Tibial nerve (tissue), 3 donors: ENCODE measurements at regions not wholly inside any gene's neighbourhood (a gene's known extent, or its start where the extent isn't known, plus 50 kb on each side); places are given as distances from the start of the nearest gene placed in this dataset.

ENCODE experiments used
- CTCF ChIP-seq, 5 experiments: fragments of 200-600 bp in 3 of 5; fragments of 450-650 bp in 2 of 5; sonication (generic) in 3 of 5; IDR thresholded peaks; one replicate each; pipeline ENCODE4 v1.5.1; 2016 to 2019; ENCODE audit warnings: antibody characterized with exemption in 5 of 5, mild to moderate bottlenecking in 3 of 5, moderate library complexity in 2 of 5
- POLR2A ChIP-seq, 2 donors: fragments of 450-650 bp; IDR thresholded peaks; one replicate each; pipeline ENCODE4 v1.6.1; 2017; ENCODE audit warnings: antibody characterized with exemption in 2 of 2, mild to moderate bottlenecking in 2 of 2, moderate library complexity in 2 of 2

GRCh38 chr17:77598241-77598620 is 360.3 kb upstream of the TNRC6C start:
- no peak for TF ChIP-seq CTCF (IDR thresholded peaks at IDR 0.05)
- no peak for TF ChIP-seq POLR2A (IDR thresholded peaks at IDR 0.05)
